Esophagus squamous epithelium (tissue), 4 donors: ENCODE measurements at regions not wholly inside any gene's neighbourhood (a gene's known extent, or its start where the extent isn't known, plus 50 kb on each side); places are given as distances from the start of the nearest gene placed in this dataset.

Experiments
- CTCF ChIP-seq, 6 experiments: fragments of 450-650 bp in 4 of 6; fragments of 200-600 bp in 2 of 6; sonication (generic) in 2 of 6; IDR thresholded peaks; one replicate each; pipeline ENCODE4 v1.5.1; 2016 to 2019; ENCODE audit warnings: antibody characterized with exemption in 6 of 6, mild to moderate bottlenecking in 4 of 6, moderate library complexity in 4 of 6
- POLR2A ChIP-seq, 4 donors: fragments of 450-650 bp; IDR thresholded peaks; one replicate each; pipeline ENCODE4 v1.6.1; 2017; ENCODE audit warnings: antibody characterized with exemption in 4 of 4, mild to moderate bottlenecking in 4 of 4, moderate library complexity in 3 of 4

- no peak for TF ChIP-seq CTCF (IDR thresholded peaks at IDR 0.05)
- TF ChIP-seq POLR2A (IDR thresholded peaks at IDR 0.05), result no peak
Measured at GRCh38 chr11:36953976-36954375, 355.9 kb upstream of the RAG2 start.
